ENCODE measurements at regions not wholly inside any gene's neighbourhood (a gene's known extent, or its start where the extent isn't known, plus 50 kb on each side); places are given as distances from the start of the nearest gene placed in this dataset.

- Histone ChIP-seq H3K9ac (ENCODE audit: low read depth in 1 of 2, low read length in 2 of 2) (no peak overlapping the region), H3K4me3 (ENCODE audit: low read length in 2 of 2) (no peak overlapping the region), H3K27me3 (ENCODE audit: control insufficient read depth in 2 of 2, insufficient read depth in 2 of 2, low read length in 2 of 2) (no peaks in the 10 kb centered on the region), H3K36me3 (ENCODE audit: control insufficient read depth in 2 of 2, insufficient read depth in 2 of 2, low read length in 2 of 2) (no peaks in the 10 kb centered on the region), H3K9me3 (ENCODE audit: control insufficient read depth in 2 of 2, low read length in 2 of 2) (peaks cover 0 to 3% of the 10 kb centered on the region in 2 donors), H3K4me1 (ENCODE audit: control insufficient read depth in 2 of 2, insufficient read depth in 2 of 2, low read length in 2 of 2) (no peaks in the 10 kb centered on the region), H3K27ac (ENCODE audit: low read depth in 2 of 2, low read length in 2 of 2) (no peak overlapping the region)
These were observed 1599.6 kb upstream of the TMEM132C start for GRCh38 chr12:126667339-126667738.

GRCh38 chr12:126668538-126668937 is 1598.4 kb upstream of the TMEM132C start:
- Histone ChIP-seq H3K36me3 (ENCODE audit: control insufficient read depth in 2 of 2, insufficient read depth in 2 of 2, low read length in 2 of 2) (no peaks in the 10 kb centered on the region), H3K4me3 (ENCODE audit: low read length in 2 of 2) (no peak overlapping the region), H3K27me3 (ENCODE audit: control insufficient read depth in 2 of 2, insufficient read depth in 2 of 2, low read length in 2 of 2) (no peaks in the 10 kb centered on the region), H3K9ac (ENCODE audit: low read depth in 1 of 2, low read length in 2 of 2) (no peak overlapping the region), H3K27ac (ENCODE audit: low read depth in 2 of 2, low read length in 2 of 2) (no peak overlapping the region), H3K4me1 (ENCODE audit: control insufficient read depth in 2 of 2, insufficient read depth in 2 of 2, low read length in 2 of 2) (no peaks in the 10 kb centered on the region), H3K9me3 (ENCODE audit: control insufficient read depth in 2 of 2, low read length in 2 of 2) (no peaks in the 10 kb centered on the region)

GRCh38 chr12:126668961-126669360 is 1598.0 kb upstream of the TMEM132C start:
- Histone ChIP-seq H3K9ac (ENCODE audit: low read depth in 1 of 2, low read length in 2 of 2) (no peak overlapping the region), H3K4me1 (ENCODE audit: control insufficient read depth in 2 of 2, insufficient read depth in 2 of 2, low read length in 2 of 2) (no peaks in the 10 kb centered on the region), H3K36me3 (ENCODE audit: control insufficient read depth in 2 of 2, insufficient read depth in 2 of 2, low read length in 2 of 2) (no peaks in the 10 kb centered on the region), H3K27ac (ENCODE audit: low read depth in 2 of 2, low read length in 2 of 2) (no peak overlapping the region), H3K9me3 (ENCODE audit: control insufficient read depth in 2 of 2, low read length in 2 of 2) (no peaks in the 10 kb centered on the region), H3K27me3 (ENCODE audit: control insufficient read depth in 2 of 2, insufficient read depth in 2 of 2, low read length in 2 of 2) (no peaks in the 10 kb centered on the region), H3K4me3 (ENCODE audit: low read length in 2 of 2) (no peak overlapping the region)

- H3K9ac ChIP-seq (ENCODE audit: low read depth in 1 of 2, low read length in 2 of 2): no peak overlapping the region
- no peak overlapping the region for H3K4me3 ChIP-seq (ENCODE audit: low read length in 2 of 2)
- no peaks in the 10 kb centered on the region for H3K27me3 ChIP-seq (ENCODE audit: control insufficient read depth in 2 of 2, insufficient read depth in 2 of 2, low read length in 2 of 2)
- no peak overlapping the region for H3K27ac ChIP-seq (ENCODE audit: low read depth in 2 of 2, low read length in 2 of 2)
- no peaks in the 10 kb centered on the region for H3K4me1 ChIP-seq (ENCODE audit: control insufficient read depth in 2 of 2, insufficient read depth in 2 of 2, low read length in 2 of 2)
- no peaks in the 10 kb centered on the region for H3K36me3 ChIP-seq (ENCODE audit: control insufficient read depth in 2 of 2, insufficient read depth in 2 of 2, low read length in 2 of 2)
- H3K9me3 ChIP-seq (ENCODE audit: control insufficient read depth in 2 of 2, low read length in 2 of 2): no peaks in the 10 kb centered on the region
These were observed 1590.5 kb upstream of the TMEM132C start for GRCh38 chr12:126676434-126676833.

GRCh38 chr12:126681676-126682075 is 1585.3 kb upstream of the TMEM132C start:
- H3K4me3 ChIP-seq (ENCODE audit: low read length in 2 of 2): no peak overlapping the region
- H3K36me3 ChIP-seq (ENCODE audit: control insufficient read depth in 2 of 2, insufficient read depth in 2 of 2, low read length in 2 of 2): no peaks in the 10 kb centered on the region
- no peaks in the 10 kb centered on the region for H3K27me3 ChIP-seq (ENCODE audit: control insufficient read depth in 2 of 2, insufficient read depth in 2 of 2, low read length in 2 of 2)
- H3K4me1 ChIP-seq (ENCODE audit: control insufficient read depth in 2 of 2, insufficient read depth in 2 of 2, low read length in 2 of 2): no peaks in the 10 kb centered on the region
- no peaks in the 10 kb centered on the region for H3K9me3 ChIP-seq (ENCODE audit: control insufficient read depth in 2 of 2, low read length in 2 of 2)
- no peak overlapping the region for H3K9ac ChIP-seq (ENCODE audit: low read depth in 1 of 2, low read length in 2 of 2)
- no peak overlapping the region for H3K27ac ChIP-seq (ENCODE audit: low read depth in 2 of 2, low read length in 2 of 2)

GRCh38 chr12:126684703-126685102 is 1582.3 kb upstream of the TMEM132C start:
- Histone ChIP-seq H3K27ac (ENCODE audit: low read depth in 2 of 2, low read length in 2 of 2) (no peak overlapping the region), H3K36me3 (ENCODE audit: control insufficient read depth in 2 of 2, insufficient read depth in 2 of 2, low read length in 2 of 2) (no peaks in the 10 kb centered on the region), H3K9ac (ENCODE audit: low read depth in 1 of 2, low read length in 2 of 2) (no peak overlapping the region), H3K4me3 (ENCODE audit: low read length in 2 of 2) (no peak overlapping the region), H3K27me3 (ENCODE audit: control insufficient read depth in 2 of 2, insufficient read depth in 2 of 2, low read length in 2 of 2) (no peaks in the 10 kb centered on the region), H3K9me3 (ENCODE audit: control insufficient read depth in 2 of 2, low read length in 2 of 2) (no peaks in the 10 kb centered on the region), H3K4me1 (ENCODE audit: control insufficient read depth in 2 of 2, insufficient read depth in 2 of 2, low read length in 2 of 2) (no peaks in the 10 kb centered on the region)

- Histone ChIP-seq H3K9ac (ENCODE audit: low read depth in 1 of 2, low read length in 2 of 2) (no peak overlapping the region), H3K4me3 (ENCODE audit: low read length in 2 of 2) (no peak overlapping the region), H3K4me1 (ENCODE audit: control insufficient read depth in 2 of 2, insufficient read depth in 2 of 2, low read length in 2 of 2) (no peaks in the 10 kb centered on the region), H3K27ac (ENCODE audit: low read depth in 2 of 2, low read length in 2 of 2) (no peak overlapping the region), H3K9me3 (ENCODE audit: control insufficient read depth in 2 of 2, low read length in 2 of 2) (no peaks in the 10 kb centered on the region), H3K36me3 (ENCODE audit: control insufficient read depth in 2 of 2, insufficient read depth in 2 of 2, low read length in 2 of 2) (no peaks in the 10 kb centered on the region), H3K27me3 (ENCODE audit: control insufficient read depth in 2 of 2, insufficient read depth in 2 of 2, low read length in 2 of 2) (no peaks in the 10 kb centered on the region)
These were observed 1581.3 kb upstream of the TMEM132C start for GRCh38 chr12:126685636-126686035.

GRCh38 chr12:126688556-126688955 is 1578.4 kb upstream of the TMEM132C start:
- H3K9me3 ChIP-seq (ENCODE audit: control insufficient read depth in 2 of 2, low read length in 2 of 2): no peaks in the 10 kb centered on the region
- no peaks in the 10 kb centered on the region for H3K36me3 ChIP-seq (ENCODE audit: control insufficient read depth in 2 of 2, insufficient read depth in 2 of 2, low read length in 2 of 2)
- no peaks in the 10 kb centered on the region for H3K27me3 ChIP-seq (ENCODE audit: control insufficient read depth in 2 of 2, insufficient read depth in 2 of 2, low read length in 2 of 2)
- H3K27ac ChIP-seq (ENCODE audit: low read depth in 2 of 2, low read length in 2 of 2): no peak overlapping the region
- no peaks in the 10 kb centered on the region for H3K4me1 ChIP-seq (ENCODE audit: control insufficient read depth in 2 of 2, insufficient read depth in 2 of 2, low read length in 2 of 2)
- no peak overlapping the region for H3K4me3 ChIP-seq (ENCODE audit: low read length in 2 of 2)
- no peak overlapping the region for H3K9ac ChIP-seq (ENCODE audit: low read depth in 1 of 2, low read length in 2 of 2)

- no peak overlapping the region for H3K27ac ChIP-seq (ENCODE audit: low read depth in 2 of 2, low read length in 2 of 2)
- no peaks in the 10 kb centered on the region for H3K4me1 ChIP-seq (ENCODE audit: control insufficient read depth in 2 of 2, insufficient read depth in 2 of 2, low read length in 2 of 2)
- H3K9ac ChIP-seq (ENCODE audit: low read depth in 1 of 2, low read length in 2 of 2): no peak overlapping the region
- no peaks in the 10 kb centered on the region for H3K36me3 ChIP-seq (ENCODE audit: control insufficient read depth in 2 of 2, insufficient read depth in 2 of 2, low read length in 2 of 2)
- H3K4me3 ChIP-seq (ENCODE audit: low read length in 2 of 2): no peak overlapping the region
- H3K9me3 ChIP-seq (ENCODE audit: control insufficient read depth in 2 of 2, low read length in 2 of 2): no peaks in the 10 kb centered on the region
- H3K27me3 ChIP-seq (ENCODE audit: control insufficient read depth in 2 of 2, insufficient read depth in 2 of 2, low read length in 2 of 2): no peaks in the 10 kb centered on the region
These were observed 1566.9 kb upstream of the TMEM132C start for GRCh38 chr12:126700096-126700495.

- Histone ChIP-seq H3K4me1 (ENCODE audit: control insufficient read depth in 2 of 2, insufficient read depth in 2 of 2, low read length in 2 of 2) (no peaks in the 10 kb centered on the region), H3K27ac (ENCODE audit: low read depth in 2 of 2, low read length in 2 of 2) (no peak overlapping the region), H3K36me3 (ENCODE audit: control insufficient read depth in 2 of 2, insufficient read depth in 2 of 2, low read length in 2 of 2) (no peaks in the 10 kb centered on the region), H3K9me3 (ENCODE audit: control insufficient read depth in 2 of 2, low read length in 2 of 2) (no peaks in the 10 kb centered on the region), H3K9ac (ENCODE audit: low read depth in 1 of 2, low read length in 2 of 2) (no peak overlapping the region), H3K4me3 (ENCODE audit: low read length in 2 of 2) (no peak overlapping the region), H3K27me3 (ENCODE audit: control insufficient read depth in 2 of 2, insufficient read depth in 2 of 2, low read length in 2 of 2) (no peaks in the 10 kb centered on the region)
These were observed 1562.4 kb upstream of the TMEM132C start for GRCh38 chr12:126704609-126705008.

- Histone ChIP-seq H3K9me3 (ENCODE audit: control insufficient read depth in 2 of 2, low read length in 2 of 2) (no peaks in the 10 kb centered on the region), H3K4me3 (ENCODE audit: low read length in 2 of 2) (no peak overlapping the region), H3K4me1 (ENCODE audit: control insufficient read depth in 2 of 2, insufficient read depth in 2 of 2, low read length in 2 of 2) (no peaks in the 10 kb centered on the region), H3K36me3 (ENCODE audit: control insufficient read depth in 2 of 2, insufficient read depth in 2 of 2, low read length in 2 of 2) (no peaks in the 10 kb centered on the region), H3K9ac (ENCODE audit: low read depth in 1 of 2, low read length in 2 of 2) (no peak overlapping the region), H3K27ac (ENCODE audit: low read depth in 2 of 2, low read length in 2 of 2) (no peak overlapping the region), H3K27me3 (ENCODE audit: control insufficient read depth in 2 of 2, insufficient read depth in 2 of 2, low read length in 2 of 2) (no peaks in the 10 kb centered on the region)
These were observed 1560.7 kb upstream of the TMEM132C start for GRCh38 chr12:126706300-126706699.
